ENCODE measurements at regions not wholly inside any gene's neighbourhood (a gene's known extent, or its start where the extent isn't known, plus 50 kb on each side); places are given as distances from the start of the nearest gene placed in this dataset.

DNA sequence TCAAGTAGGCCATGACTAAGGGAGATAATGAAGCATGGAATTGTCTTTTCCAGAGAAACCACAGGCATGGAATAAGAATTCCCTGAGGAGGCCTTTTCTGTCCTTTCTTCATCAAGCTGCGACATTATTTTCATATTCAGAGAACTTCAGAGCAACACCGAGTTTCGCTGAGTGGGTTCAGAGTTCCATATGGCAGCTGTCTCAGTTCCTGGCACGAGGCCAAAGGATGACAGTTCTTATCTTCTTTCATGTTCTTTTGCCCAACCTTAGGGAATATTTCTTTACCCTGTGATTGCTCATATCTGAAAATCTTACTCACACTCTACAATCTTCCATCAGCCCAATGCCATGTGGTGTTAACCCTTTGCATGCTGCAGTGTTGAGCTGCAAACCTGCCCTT lies 135.3 kb upstream of the BMP2 start:
- Histone ChIP-seq H3K9me3 (ENCODE audit: control insufficient read depth, low read depth, low read length) (no peaks in the 10 kb centered on the region), H3K27ac (ENCODE audit: control insufficient read depth, insufficient read depth, low read length) (no peak overlapping the region), H3K9ac (ENCODE audit: control insufficient read depth, extremely low read depth, insufficient read depth, low read length) (no peak overlapping the region), H3K36me3 (ENCODE audit: control insufficient read depth in 2 of 2, extremely low read depth in 1 of 2, insufficient read depth in 2 of 2, low read length in 2 of 2) (no peaks in the 10 kb centered on the region), H2AFZ (ENCODE audit: control insufficient read depth, low read length) (no peak overlapping the region), H3K4me3 (ENCODE audit: control insufficient read depth in 2 of 3, extremely low read depth in 1 of 3, insufficient read depth in 2 of 3, low read depth in 1 of 3, low read length in 3 of 3) (no peak overlapping the region), H3K27me3 (ENCODE audit: control insufficient read depth, extremely low read depth, insufficient read depth, low read length) (no peaks in the 10 kb centered on the region), H3K4me2 (ENCODE audit: control insufficient read depth, extremely low read depth, insufficient read depth, low read depth, low read length) (peak overlapping the region; percentile 29), H3K79me2 (ENCODE audit: control insufficient read depth, insufficient read depth, low read length) (no peaks in the 10 kb centered on the region), H3K9me1 (ENCODE audit: control insufficient read depth, extremely low read depth, insufficient read depth, low read length) (no peaks in the 10 kb centered on the region), H3K4me1 (ENCODE audit: control insufficient read depth, extremely low read depth, insufficient read depth, low read length) (peaks cover 21% of the 10 kb centered on the region), H4K20me1 (ENCODE audit: control insufficient read depth, extremely low read depth, insufficient read depth, low read length) (no peaks in the 10 kb centered on the region)
- dilution Hi-C loops (cut with MboI; ENCODE audit: extremely low pct_ligation_motif_present, low sequenced_read_pairs) = no loop called here
- DNase-seq (ENCODE audit: low read depth, low spot score) (peak; percentile 60), FAIRE-seq (peak; percentile 85)
- TF ChIP-seq, protein P1, sequence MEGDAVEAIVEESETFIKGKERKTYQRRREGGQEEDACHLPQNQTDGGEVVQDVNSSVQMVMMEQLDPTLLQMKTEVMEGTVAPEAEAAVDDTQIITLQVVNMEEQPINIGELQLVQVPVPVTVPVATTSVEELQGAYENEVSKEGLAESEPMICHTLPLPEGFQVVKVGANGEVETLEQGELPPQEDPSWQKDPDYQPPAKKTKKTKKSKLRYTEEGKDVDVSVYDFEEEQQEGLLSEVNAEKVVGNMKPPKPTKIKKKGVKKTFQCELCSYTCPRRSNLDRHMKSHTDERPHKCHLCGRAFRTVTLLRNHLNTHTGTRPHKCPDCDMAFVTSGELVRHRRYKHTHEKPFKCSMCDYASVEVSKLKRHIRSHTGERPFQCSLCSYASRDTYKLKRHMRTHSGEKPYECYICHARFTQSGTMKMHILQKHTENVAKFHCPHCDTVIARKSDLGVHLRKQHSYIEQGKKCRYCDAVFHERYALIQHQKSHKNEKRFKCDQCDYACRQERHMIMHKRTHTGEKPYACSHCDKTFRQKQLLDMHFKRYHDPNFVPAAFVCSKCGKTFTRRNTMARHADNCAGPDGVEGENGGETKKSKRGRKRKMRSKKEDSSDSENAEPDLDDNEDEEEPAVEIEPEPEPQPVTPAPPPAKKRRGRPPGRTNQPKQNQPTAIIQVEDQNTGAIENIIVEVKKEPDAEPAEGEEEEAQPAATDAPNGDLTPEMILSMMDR (optimal IDR thresholded peaks at IDR 0.05 in 1 of 3, IDR thresholded peaks at IDR 0.05 in 1 of 3, conservative IDR thresholded peaks at IDR 0.05 in 1 of 3; ENCODE audit: extremely low read depth in 1 of 3, insufficient read depth in 2 of 3, low read length in 3 of 3) = no peak
- TF ChIP-seq EZH2 (IDR thresholded peaks at IDR 0.05; ENCODE audit: low read length) = no peak

DNA sequence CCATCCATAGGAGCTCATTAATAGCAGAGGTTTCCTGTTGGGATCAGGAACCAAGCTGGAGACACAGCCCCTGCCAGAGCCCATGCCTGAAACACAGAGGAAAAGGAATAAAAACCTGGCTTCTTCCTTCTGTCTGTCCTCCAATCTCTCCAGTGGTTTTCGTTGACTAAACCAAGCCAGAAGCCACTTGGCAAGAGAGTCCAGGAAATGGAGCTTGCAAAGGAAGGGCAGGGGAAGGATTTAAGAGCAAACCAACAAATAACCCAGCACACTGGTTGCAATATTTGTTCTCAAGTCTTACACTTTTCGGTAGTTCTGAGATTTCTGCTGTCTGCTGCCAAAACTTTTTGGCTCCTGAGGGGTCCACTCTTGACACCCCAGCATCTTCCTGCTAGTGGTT lies 137.0 kb upstream of the BMP2 start:
- dilution Hi-C loops (cut with MboI; ENCODE audit: extremely low pct_ligation_motif_present, low sequenced_read_pairs) = no loop called here
- H2AFZ ChIP-seq (ENCODE audit: control insufficient read depth, low read length) = no peak overlapping the region
- FAIRE-seq = no peak

More for the DNA sequence above, 137.0 kb upstream of the BMP2 start:
- Histone ChIP-seq H4K20me1 (ENCODE audit: control insufficient read depth, extremely low read depth, insufficient read depth, low read length) (no peaks in the 10 kb centered on the region), H3K4me3 (ENCODE audit: control insufficient read depth in 2 of 3, extremely low read depth in 1 of 3, insufficient read depth in 2 of 3, low read depth in 1 of 3, low read length in 3 of 3) (no peak overlapping the region), H3K36me3 (ENCODE audit: control insufficient read depth in 2 of 2, extremely low read depth in 1 of 2, insufficient read depth in 2 of 2, low read length in 2 of 2) (no peaks in the 10 kb centered on the region), H3K79me2 (ENCODE audit: control insufficient read depth, insufficient read depth, low read length) (no peaks in the 10 kb centered on the region), H3K4me1 (ENCODE audit: control insufficient read depth, extremely low read depth, insufficient read depth, low read length) (peaks cover 11% of the 10 kb centered on the region), H3K27ac (ENCODE audit: control insufficient read depth, insufficient read depth, low read length) (no peak overlapping the region), H3K27me3 (ENCODE audit: control insufficient read depth, extremely low read depth, insufficient read depth, low read length) (no peaks in the 10 kb centered on the region), H3K9ac (ENCODE audit: control insufficient read depth, extremely low read depth, insufficient read depth, low read length) (no peak overlapping the region), H3K9me1 (ENCODE audit: control insufficient read depth, extremely low read depth, insufficient read depth, low read length) (no peaks in the 10 kb centered on the region), H3K4me2 (ENCODE audit: control insufficient read depth, extremely low read depth, insufficient read depth, low read depth, low read length) (no peak overlapping the region), H3K9me3 (ENCODE audit: control insufficient read depth, low read depth, low read length) (no peaks in the 10 kb centered on the region)
- TF ChIP-seq, protein P1 (optimal IDR thresholded peaks at IDR 0.05 in 1 of 3, IDR thresholded peaks at IDR 0.05 in 1 of 3, conservative IDR thresholded peaks at IDR 0.05 in 1 of 3; ENCODE audit: extremely low read depth in 1 of 3, insufficient read depth in 2 of 3, low read length in 3 of 3) = no peak
- no peak for TF ChIP-seq EZH2 (IDR thresholded peaks at IDR 0.05; ENCODE audit: low read length)
- DNase-seq (ENCODE audit: low read depth, low spot score) = no peak

Data from keratinocyte (primary cell).